ENCODE measurements at regions not wholly inside any gene's neighbourhood (a gene's known extent, or its start where the extent isn't known, plus 50 kb on each side); places are given as distances from the start of the nearest gene placed in this dataset.
"Not testable (repeated sequence)": the region's sequence is repeated elsewhere in the genome, so short reads cannot be mapped to it uniquely, and the experiment has no call there.

DNA sequence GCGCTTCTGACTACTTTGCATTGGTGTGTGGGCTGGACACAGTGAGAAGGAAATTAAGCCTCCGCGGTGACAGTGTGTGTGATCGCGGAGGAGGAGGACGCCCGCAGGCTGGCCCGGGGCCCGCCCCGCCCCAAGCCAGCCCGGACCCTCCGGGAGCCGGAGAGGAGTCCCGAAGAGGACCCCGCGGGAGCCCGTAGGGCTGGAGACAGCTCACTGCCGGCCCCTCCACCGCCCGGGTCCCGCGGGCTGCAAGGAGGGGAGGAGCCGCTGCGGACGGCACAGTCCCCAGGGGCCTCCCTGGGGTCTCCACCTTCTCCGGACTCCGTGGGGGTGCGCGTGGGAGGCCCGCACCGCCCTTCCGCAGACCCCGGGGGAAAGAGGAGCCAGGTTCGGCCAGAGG lies 146.4 kb upstream of the ERCC6L2 start:
- DNase-seq: no peak

DNA sequence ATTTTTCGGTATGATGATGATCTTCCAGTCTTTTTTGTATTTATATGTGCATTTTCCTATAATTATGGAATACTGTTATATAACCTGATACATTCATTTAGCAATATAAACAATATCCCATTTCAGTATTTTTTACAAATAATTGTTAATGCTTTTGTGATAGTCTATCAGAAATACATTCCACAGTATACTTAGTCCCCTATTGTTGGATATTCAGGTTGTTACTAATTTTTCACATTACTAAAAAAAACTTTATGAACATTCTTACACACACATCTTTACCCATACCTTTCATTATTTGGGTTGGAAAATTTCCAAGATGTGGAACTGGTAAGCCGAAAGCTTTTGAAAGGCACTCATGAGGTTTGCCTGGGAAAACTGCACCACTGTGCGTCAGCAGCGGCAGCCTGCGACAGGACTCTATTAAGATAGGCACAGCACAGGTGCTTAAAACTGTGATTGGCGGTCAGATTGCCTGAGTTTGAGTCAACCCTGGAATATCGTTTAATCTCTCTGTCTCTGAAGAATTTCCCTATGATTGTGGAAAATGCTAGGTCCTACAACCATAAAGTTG lies 147.5 kb upstream of the ERCC6L2 start:
- no peak for DNase-seq

DNA sequence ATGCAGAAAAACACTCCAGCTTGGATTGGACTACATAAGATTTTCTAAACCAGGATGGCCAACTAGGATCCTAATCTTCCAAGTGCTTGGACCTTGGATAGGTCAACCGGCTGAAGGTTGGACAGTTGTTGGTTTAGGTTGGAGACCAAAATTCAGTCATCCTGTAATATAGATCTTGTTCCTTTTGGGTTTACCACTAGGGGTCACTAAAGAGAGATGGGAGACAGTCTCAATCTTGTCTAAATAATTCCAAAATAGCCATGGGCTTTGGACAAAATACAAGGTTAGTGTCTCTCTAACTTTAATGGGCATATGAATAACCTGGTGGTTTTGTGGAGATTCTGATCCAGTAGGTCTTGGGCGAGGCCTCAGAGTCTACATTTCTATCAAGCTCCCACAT lies 148.7 kb upstream of the ERCC6L2 start:
- no peak for DNase-seq

DNA sequence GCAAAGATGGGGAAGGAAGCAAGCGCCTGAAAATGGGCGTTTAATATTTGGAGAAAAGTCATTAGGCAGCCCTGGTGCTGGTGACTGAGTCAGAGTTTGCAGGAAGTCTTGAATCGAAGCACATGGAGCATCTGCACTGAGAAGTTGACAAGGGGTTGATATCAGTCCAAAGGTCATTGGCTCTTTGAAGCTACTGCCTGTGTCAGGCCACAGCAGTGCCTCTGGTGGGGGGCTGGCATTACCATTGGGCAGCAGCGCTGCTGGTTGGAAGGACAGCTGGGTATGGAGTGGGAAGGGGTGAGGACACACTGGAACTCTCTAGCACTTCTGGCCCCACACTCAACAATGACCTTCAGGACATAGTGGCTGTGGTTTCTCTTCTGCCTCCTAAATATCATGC lies 150.4 kb upstream of the ERCC6L2 start:
- no peak for DNase-seq

DNA sequence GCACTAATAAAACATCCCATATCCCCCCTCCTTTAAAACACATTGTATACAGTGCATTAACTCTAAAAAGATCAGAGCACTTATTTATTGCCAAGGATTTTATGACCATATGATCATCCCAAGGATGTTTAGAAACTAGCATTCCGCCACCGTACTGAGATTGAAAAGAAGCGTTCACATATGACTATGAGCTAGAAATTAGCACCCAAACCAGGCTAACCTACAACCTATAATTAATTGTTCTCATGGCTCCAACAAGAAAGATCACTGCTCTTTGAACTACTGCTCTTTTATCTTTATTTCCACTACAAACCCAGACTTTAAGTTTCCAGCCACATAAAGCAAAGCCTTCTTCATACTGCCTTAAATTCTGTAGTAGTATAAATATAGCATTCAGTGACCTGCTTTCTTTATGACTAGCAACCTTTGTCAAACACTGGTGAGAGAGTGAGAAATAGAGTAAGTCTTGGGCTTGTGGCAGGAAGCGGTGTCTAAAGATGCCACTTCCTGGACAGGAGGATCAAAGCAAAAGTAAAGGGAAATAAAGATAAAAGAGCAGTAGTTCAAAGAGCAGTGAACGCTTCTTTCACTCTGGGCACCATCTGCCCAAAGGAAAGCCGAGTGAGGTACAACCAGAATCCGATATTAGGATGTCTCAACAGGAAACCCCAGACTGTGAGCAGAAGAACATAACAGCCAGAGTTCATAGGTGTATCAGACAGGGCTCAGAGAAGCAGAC lies 151.1 kb upstream of the ERCC6L2 start:
- peak; percentile 59 for DNase-seq

DNA sequence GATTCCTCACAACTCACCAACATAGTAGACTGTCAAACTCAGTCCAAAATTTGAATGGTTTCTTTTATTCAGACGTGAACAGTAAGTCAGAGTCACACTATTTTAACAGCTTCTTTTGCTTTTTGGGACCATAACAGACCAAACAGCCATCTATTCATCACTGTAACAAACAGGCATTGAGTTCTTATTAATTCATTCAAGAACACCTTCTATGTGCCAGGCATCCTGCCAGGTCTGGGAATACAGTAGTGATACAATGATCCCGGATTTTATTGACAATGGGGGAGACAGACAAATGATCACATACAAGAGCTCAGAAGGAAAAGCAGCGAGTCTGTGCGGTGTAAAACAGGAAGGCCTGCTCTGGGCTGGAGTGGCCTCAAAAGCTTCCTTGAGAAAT lies 153.3 kb upstream of the ERCC6L2 start:
- DNase-seq: no peak

DNA sequence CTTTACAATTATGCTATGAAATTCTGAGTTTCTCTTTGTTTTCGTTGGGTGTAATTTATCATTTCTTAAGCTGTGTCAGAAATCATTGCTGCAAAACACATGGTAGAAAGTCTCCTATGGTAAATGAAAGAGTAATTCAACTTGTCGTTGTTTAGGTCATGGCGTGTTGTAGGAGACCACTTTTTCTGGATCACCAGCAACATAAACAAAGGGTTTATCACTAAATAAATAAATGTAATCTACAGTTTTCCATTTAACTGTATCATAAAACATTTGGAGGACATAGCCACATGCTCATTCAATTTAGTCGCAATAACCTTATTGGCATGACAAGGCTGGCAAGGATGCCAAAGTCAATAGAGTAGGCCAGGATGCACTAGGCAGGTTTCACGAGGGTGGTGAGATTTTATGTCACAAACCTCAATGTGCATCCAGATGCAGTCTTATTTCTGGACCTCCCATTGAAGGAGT lies 154.4 kb upstream of the ERCC6L2 start:
- DNase-seq: no peak

DNA sequence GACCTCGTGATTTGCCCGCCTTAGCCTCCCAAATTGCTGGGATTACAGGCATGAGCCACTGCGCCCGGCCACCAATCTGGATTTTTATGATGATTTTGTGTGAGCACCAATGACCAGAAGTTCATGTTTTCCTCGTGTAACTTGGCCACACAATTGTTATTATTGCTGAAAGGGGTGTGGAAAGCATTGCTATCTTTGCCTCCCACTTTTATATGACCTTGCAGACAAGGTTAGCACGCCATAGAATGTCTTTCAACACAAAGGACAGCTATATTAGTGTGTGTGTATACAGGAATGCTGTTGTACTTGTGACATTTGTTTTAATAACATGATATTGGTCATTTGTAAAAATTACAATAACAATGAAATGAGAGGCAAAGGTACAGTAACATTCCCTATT lies 155.0 kb upstream of the ERCC6L2 start:
- DNase-seq: no peak

DNA sequence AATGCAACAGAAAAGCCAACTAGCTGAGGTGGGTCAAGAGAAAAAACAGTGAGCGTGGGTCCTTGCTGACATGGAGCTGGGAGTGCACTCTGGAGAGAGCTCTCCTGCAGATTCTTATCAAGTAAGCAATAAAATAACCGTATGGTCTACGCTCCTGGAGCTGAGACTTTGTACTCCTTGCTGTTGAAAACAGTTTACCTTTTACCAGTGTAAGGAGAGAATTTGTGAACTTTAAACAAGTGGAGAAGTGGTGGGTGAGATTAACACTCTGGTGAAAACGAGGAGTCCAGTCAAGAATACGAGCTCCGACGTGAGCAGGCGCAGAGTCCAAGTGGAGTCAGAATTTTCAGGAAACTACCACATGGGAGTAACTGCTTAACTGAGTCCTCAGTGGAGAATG lies 156.1 kb upstream of the ERCC6L2 start:
- DNase-seq: no peak

DNA sequence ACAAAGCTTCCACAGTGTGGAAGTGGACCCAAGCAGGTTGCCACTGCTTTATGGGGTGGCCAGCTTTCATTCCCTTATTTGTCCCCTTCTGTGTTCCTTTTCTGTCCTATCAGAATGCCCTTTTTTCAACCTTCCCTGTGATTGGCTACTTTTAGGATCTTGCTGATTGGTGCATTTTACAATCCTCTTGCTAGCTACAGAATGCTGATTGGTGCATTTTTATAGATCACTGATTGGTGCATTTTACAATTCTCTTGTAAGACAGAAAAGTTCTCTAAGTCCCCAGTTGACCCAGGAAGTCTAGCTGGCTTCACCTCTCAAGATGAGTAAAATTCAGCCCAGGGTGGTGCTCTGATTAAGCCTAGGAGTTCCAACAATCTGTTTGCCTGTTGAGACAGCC lies 157.2 kb upstream of the ERCC6L2 start:
- DNase-seq: no peak

DNA sequence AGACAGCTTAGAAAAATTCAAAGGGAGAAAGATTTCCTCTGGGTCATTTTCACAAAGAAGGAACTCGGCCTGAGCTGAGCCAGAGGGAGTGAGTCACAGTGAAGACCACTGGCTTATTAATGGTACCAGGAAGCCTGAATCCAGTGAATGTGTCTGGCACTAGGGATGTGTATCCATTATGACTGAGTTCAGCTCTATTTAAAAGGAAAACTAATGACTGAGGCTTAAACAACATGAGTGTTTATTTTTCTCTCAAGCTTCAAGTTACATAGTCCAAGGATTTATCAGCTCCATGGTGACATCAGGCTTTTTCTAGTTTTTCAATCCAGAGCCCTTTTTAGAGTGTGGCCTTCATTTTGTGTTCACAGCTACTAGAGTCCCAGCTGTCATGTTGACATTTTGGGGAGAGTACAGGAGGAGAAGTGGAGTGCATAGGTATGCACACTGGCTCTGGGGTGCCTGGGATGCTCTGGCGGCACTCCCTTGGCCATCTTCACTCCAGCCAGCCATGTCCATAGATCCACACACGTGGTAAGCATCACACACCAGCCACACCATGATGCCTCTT lies 159.5 kb upstream of the ERCC6L2 start:
- DNase-seq: no peak

DNA sequence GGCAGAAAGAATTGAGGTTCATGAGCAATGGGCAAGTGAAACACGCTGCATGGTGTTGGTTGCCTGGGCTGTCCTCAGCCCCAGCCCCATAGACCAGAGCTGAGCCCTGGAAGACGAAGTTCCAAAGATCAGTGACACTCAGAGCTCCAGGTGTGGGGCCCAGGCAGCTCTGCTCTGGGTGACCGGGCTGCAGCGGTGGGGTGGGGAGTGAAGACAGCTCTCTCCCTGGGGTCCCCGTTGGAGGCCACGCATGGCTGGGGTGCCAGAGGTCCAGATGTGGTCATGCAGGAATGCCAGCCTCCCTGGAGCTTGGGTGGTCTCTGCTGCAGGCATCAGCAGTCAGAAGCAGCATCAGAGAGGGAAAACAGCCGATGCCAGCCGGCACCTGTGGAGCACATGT lies 165.0 kb upstream of the ERCC6L2 start:
- DNase-seq: no peak

DNA sequence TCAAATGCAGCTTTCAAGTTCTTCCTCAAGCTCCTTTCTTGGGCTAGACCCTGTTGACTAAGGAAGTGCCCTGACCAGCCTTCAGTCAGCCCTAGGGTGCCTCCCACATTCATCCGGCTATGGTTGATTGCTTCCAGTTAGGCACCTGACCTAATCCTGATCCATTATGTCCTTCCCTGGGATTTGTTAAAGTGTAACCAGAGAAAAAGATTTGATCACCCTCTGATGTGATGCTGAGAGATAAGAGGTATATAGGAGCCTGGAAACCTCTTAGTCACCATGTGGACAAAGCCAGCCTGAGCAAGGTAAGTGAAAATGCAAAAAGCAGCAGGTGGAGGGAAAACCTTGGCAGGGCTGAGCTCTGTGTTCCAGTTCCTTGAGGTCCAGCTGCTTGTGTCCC lies 178.8 kb upstream of the ERCC6L2 start:
- DNase-seq: no peak

DNA sequence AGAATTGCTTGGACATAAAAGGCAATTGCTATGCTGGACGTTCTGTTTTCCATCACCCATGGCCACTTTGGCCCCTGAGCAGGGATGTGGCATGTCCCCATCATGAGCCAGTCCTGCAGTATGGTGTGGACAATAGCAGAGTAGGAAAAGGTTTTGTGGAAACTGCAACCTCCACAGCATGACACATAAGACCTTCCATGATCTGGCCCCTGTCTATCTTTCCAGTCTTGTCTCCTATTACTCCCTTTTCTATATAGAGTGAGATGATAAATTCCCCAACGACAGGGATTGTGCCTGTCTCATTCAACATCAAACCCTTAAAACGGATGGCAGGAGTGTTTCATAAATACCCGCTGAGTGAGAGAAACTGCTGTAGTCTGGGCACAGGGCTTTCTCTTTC lies 174.7 kb upstream of the PTCH1 start:
- no peak for DNase-seq

DNA sequence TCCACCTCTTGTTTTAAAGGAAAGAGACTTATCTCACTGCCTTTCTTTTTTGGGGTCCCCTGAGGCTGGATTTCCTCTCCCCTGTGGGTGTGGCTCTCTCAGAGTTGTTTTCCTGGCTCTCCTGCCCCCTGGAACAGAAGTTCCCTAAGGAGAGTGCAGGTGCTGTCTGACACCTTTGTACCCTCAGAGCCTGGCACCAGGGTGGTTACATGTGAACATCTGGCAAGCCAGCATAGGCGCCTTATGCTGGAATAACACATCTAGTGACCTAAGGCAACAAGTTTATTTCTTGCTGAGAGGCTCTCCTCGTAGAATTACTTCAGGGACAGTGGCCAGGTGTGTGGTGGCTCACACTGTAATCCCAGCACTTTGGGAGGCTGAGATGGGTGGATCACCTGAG lies 172.9 kb upstream of the PTCH1 start:
- no peak for DNase-seq

DNA sequence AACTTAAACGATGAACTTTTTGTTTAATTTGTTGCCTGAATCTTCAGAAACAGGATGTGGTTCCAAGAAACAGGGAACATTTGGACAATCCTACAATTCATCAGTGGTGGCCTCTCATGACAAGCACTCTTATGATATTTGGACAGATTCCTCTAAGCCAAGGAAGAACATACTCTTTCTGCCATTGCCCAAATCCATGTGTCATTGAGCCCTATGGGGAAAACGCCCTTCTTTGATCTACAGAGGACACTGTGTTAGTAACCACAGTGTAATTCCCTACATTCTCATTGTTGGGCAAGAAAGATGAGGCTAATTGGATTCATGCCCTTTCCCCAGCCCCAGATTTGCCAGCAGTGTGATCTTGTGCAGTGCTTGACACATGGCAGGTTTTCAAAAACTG lies 167.7 kb upstream of the PTCH1 start:
- no peak for DNase-seq

DNA sequence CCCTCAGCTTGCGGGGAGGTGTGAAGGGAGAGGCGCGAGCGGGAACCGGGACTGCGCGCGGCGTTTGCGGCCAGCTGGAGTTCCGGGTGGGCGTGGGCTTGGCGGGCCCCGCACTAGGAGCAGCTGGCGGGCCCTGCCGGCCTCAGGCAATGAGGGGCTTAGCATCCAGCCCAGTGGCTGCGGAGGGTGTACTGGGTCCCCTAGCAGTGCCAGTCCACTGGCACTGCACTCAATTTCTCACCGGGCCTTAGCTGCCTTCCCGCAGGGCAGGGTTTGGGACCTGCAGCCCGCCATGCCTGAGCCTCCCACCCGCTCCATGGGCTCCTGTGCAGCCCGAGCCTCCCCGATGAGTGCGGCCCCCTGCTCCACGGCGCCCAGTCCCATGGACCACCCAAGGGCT lies 163.5 kb upstream of the PTCH1 start:
- DNase-seq: not testable (repeated sequence)

DNA sequence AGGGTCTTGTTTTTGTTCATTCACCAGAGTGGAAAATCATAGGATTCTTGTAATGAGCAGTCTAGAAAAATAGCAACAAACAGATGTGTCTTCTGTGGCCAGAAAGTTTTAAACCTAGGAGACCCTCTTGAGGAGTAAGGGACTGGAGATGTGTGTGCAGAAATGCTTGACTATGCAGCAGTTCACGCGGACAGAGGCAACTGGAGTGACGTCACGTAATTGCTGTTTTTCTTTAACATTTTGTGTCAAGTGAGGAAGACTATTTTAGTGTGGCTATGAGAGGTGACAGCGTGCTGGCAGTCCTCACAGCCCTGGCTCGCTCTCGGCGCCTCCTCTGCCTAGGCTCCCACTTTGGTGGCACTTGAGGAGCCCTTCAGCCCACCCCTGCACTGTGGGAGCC lies 163.1 kb upstream of the PTCH1 start:
- DNase-seq: no peak

DNA sequence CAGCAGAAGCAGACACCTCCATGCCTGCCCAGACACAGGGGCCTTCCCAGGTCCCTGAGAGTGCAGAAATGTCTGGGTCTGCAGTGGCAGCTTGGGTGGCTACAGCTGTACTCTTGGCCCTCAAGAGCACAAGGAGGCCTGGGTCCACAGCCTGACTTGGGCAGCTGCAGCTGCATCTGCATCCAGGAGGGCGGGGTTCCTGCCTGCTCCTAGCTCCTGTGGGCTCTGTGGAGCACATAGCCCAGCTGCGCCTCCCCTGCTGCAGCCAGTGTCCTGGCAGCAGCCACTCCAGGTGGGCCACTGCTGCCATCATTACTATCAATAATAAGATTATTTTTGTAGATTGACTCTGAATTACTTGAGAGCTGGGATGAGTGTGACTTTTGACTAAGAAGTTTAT lies 162.0 kb upstream of the PTCH1 start:
- no peak for DNase-seq

DNA sequence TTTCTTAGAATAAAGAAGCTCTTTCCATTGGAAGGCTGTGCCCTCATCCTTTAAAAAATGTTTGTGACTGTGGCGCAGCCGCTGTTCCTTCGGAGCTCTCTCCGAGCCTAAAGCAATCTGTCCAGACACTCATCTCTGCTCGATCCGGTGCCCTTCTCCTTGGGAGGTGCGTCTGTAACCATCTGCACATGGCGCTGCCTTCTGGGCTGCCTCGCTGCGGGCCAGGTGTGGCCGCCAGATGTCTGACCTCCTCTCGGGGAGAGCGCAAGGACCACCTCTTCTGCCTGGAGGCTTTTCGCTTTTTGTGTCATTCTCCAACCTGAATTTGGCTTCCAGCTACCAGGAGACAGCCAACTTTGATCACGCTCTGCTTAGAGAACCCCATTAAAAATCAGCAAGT lies 153.4 kb upstream of the PTCH1 start:
- no peak for DNase-seq

DNA sequence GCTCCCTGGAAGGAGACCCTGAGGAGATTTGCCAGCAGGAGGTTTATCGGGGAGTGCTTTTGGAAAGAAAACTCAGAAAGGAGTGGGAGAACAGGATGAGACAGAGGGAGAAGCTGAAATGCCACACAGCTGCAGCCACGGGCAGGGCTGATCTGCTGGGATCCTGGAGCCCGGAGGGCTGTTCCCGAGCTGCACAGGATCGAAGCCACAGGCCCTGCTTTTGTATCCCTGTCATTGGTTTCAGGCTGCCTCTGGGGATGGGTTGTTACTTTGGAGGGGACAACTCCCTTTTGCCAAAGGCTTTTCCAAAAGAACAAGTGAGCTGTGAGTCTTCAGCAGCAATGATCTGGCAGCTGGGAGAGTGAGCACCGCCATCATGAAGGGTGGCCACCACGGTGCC lies 152.5 kb upstream of the PTCH1 start:
- no peak for DNase-seq

DNA sequence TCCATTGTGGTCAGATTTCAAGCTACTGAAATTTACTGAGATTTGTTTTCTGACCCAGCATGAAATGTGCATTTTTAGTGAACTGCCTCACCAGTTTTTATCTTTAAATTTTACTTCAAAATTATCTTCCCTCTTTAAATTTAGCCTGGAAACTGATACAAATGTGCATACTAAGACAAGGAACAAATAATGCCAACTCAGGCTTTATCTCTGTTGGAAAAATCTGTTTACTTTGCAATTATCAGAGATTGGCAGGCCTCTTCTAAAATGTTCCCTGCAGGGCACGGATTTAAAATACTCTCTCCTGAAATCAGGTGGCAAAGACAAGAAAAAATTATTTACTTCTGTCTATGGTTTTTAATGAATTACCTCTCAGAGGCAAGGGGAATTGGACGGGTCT lies 151.0 kb upstream of the PTCH1 start:
- no peak for DNase-seq

DNA sequence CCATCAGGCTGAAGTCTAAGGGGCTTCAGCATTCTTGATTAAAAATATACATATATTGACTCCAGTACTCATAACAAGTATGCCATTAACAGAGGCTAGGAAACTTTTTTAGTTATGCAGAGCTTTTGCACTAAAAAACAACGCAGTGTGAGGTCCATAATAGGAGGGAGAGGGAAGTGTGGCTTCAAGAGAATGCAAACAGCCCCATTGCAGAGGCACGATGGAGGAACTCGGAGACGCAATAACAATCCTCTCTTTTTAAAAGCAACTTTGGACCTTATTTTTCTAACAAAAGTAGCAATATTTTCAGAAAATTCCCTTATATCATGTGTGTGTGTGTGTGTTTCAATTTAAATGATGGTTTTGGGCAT lies 150.0 kb upstream of the PTCH1 start:
- DNase-seq: no peak

DNA sequence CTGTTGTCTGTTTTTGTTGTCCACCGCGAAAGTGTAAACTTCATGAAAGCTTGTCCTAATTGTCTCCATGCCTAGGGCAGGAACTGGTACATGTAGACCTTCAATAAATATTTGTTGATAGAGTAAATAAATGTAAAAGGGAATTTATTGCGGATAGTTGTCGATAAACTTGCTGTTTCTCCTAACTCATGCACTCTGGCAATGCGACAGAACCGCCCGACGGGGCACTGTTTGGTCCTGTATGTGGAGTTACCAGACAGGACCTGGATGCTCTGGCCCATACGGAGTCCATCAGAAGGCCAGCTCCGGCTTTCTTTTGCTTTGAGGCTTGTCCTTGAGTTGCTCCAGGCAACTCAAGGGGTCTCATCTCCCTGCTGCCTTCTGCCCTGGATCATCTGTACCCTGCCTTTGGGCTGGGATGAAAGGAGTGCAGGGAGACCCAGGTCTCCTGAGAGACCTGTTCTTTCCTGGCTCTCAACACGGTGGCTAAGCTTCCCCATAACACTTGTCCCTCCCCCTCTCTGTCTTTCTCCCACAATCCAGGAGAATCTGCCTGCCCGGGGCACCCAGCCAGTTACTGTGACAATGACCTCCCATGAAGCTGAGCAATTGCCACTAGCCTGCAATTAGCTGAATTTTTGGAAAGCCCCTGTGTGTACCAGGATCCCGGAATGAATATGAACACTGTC lies 149.5 kb upstream of the PTCH1 start:
- no peak for DNase-seq
